Fibroblast of skin of scalp (primary cell): ENCODE measurements at regions not wholly inside any gene's neighbourhood (a gene's known extent, or its start where the extent isn't known, plus 50 kb on each side); places are given as distances from the start of the nearest gene placed in this dataset.
A peak's percentile ranks its signal among the peaks of the same experiment; 100 is the strongest.

ENCODE experiments used
- DNase-seq: peaks from one replicate; pipeline ENCODE4 v3.0.0-alpha.2; 2013

DNA sequence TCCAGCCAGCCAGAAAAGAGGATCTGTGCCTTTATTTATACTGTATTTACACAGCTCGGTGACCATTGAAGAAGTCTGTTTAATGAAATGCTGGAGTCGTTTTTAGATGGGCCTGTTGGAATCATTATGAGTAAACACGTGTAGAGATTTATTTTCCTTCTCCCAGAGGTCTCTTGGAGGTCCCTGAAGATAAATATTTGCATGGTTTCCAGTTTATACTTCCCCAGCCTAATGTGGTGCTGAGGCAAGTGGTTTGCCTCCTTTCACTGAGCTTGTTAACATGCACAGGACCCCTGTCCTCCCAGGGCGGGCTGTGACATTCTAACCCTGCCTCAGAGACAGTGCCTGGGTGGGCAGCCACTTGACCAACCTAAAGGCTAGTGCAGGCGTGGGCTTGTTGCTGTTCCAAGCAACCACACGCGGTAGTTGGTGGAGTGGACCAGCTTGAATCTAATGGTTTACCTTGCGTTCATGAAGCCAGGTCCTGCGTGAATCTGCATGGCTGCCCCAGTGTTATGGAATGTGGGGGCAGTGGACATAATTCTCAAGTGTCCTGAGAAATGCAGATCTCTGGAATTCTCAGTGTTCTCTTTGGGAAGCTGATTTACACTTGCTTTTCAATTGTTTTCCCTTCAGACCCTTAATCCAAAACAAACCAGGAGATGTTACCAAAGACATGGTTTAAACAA is 130.2 kb upstream of the DLX2 start:
- DNase-seq: no peak

DNA sequence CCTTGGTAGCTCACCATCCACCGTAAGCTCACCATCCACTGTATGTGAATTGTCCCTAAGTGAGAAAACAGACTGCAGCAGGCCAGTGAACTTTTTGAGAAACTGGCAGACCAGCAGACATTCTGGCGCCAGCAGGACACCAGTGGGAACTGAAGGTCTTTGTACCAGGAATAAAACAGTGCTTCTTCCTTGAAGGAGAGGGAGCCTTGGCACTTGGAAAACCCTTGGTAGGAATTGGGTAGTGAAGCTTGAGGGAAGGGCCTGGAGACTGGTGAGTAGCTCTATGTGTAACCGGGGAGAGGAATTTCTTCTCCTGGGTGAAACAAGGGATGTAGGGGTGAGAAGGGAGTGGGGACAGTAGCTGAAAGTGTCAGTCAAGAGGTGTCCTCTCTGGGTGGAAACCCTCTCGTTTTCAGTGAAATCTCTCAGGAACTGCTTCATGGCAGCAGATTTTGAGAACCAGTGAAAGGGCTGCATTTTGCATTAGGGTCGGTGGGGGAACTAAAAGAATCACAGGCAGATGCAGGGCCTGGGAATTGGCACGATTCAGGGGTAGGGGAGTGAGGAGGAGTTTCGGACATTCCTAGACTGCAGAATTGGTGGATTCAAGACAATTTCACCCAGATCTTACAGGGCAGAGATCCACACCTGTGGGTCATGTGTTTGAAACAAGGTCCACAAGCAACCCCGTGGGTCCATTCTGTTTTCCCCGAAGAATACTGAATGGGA is 131.5 kb upstream of the DLX2 start:
- no peak for DNase-seq

DNA sequence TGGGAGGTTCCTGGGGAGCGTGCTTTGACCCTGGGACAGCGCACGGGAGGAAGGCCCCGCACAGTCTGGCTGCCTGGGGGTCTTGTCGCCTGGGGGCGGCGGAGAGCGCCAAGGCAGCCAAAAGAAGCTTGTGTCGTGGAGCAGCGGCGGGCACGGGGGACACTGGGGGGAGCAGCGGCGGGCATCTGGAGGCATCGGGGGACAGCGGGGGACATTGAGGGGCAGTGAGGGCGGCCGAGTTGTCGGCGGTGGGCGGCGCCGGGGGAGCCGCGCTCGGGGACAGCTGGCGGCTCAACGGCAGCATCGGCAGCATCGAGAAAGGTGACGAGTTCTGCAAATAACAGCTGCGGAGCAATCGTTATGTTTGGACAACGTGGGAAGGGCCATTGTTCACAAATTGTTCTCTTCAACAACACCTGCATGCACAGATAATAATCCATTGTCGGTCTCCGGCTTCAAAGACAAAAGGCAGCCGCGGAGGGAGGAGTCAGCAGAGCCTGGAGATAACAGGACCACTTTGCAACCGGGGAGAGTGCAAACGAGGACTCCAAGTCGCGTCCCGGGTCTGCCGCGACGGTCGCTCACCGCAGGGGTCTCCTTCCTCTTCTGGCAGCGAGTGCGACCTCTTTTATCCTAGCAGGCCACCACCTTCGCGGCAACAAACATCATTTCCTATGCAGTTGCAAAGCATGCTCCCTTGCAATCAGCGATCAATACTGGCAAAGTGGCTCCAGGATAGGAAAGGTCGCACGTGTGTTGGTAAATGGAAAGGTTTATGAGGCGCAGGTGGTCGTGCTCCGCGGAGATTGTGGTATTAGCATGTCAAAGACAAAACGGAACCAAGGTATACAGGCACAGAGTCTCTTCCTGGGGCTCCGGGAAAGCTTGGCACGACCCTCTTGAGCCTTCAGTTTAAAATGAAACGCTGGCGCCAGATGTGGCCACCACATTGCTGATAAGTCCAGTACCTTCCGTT is 132.3 kb upstream of the DLX2 start:
- no peak for DNase-seq

DNA sequence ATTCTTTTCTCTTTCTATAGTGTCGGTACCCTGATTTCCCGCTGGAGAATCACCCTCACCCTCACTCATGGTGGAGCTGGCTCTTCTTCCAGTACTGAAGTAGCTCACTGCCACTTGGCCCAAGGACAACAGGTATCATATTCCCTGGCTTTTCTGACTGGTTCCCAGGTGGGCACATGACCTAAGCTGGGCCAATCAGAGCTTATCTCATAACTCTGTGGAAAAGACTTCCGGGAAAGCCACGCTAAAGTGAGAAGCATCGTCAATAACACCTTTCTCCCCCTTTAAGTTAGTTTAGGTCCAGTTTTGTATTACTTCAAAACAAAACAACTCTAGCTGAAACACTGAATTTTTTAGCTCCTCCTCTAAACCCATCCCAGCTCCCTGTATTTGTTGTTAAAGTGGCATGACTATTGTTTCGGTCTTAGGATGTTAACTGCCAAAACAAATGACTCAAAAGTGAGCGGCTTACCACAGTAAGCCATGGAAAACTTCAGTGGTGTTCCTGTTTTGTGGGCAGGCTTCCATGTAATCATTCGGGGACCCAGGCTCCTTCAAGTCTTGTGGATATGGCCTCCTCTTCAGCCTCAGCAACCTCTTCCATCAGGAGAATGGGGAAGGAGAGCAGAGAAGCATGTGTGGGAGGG is 137.4 kb upstream of the DLX2 start:
- DNase-seq: no peak

DNA sequence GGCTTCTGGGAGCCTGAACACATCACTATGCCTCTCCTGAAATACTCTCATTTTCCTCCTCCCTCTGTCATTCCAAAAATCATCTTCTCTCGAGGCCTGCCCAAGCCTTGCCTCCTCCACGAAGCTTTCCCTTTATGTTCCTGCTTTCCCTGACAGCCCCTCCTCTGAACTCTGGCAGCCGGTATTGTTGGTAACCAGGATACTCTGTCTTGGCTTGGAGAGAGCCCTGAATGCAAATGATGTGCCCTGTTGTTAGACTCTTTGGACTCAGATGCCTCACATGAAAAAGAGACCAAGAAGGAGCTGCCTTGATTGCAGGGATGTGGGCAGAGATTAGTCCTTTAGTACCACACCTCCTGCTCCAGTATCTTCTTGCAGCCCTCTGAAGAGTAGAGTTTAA is 138.5 kb upstream of the DLX2 start:
- DNase-seq: no peak

DNA sequence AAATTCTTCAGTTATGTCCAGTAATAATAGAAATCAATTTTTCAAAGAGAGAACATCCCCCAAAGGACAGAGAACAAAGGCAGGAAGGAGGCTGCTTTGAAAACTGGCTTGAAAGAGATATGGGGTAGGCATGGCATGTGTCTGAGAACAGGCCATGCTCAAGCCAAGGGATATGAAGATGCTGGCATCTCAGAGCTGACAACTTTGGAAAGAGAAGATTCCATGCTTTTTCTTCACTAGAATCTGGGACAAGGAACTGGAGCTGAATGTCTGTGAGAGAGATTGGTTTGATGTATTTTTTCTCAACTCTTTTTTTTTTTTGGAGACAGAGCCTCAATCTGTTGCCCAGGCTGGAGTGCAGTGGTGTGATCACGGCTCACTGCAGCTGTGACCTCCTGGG is 139.8 kb upstream of the DLX2 start:
- no peak for DNase-seq

DNA sequence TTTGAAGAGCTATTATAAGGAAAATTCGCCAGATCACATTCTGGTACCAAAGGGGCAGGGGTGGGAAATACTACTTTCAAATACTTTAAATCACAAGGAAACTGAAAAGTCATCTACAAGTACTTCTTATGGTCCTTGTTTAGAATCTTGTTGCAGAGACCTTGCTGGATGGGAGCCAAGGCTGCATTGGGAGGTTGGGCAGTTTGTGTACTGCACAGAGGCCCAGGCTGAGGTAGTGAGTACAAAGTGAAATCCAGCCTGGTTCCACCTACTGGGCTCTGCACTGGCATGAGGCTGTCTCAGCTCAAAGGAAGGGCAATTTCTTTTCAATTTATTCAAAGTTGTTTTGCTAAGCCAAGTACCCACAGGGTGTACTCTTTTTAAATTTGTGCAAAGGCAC is 140.3 kb upstream of the DLX2 start:
- no peak for DNase-seq

DNA sequence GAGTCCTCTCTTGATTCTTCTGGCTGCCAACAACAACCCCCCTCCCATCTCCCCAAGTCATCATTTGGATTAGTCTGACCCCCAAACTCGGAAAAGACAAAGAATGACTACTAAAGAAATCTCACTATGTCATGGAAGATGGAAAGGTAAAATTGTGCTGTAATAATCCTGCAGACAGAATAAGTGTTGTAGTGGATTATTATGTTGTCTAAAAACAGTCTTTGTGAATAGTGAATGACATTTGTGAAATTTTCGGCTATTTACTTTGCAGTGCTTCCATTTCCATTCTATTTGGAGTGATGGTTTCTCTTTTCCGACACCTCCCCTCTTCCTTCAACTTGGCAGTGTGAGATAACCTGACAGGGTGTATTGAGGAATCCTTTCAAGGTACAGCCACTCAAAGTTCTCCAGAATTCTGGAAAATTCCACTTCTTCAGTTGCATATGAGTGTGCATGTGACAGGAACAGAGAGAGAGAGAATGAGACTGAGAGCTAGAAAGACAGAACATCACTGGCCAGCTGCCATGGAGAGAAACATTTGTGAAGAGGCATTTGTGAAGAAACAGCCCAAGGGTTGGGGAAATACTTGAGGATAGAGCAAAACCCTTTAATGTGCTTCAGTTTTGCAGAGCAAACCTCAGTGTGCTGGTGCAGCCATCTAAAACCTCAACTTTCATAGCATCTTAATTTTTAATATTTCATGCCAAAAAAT is 141.9 kb upstream of the DLX2 start:
- peak; percentile 34 for DNase-seq

DNA sequence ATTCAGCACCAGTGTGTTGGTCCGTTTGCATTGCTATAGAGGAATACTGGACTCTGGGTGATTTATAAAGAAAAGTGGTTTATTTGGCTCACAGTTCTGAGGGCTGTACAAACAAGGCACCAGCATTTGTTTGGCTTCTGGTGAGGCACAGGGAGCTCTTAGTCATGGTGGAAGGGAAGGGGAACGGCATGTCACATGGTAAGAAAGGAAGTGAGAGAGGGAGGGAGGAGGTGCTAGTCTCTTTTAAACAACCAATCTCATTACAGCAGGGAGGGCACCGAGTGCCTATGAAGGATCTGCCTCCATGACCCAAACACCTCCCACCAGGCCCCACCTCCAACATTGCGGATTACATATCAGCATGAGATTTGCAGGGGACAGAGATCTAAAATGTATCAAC is 143.9 kb upstream of the DLX2 start:
- no peak for DNase-seq

DNA sequence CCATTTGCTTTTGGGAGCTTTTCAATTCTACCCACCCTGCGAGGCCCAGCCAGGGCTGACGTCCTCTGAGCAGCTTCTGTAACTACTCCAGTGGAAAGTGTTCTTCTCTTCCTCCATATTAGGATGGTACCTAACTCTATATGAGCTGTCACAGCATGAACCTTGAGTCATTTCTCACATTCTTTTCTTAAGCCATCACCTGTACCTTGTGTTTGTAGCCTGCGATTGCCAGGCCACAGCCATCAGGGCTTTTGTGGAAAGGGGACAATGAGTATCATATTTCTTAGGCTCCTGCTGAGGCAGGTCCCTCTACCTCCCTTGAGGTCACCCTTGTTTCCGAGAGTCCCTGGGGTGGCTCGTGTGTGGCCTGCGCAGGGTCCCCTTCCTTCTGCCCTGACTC is 144.5 kb upstream of the DLX2 start:
- DNase-seq: no peak

DNA sequence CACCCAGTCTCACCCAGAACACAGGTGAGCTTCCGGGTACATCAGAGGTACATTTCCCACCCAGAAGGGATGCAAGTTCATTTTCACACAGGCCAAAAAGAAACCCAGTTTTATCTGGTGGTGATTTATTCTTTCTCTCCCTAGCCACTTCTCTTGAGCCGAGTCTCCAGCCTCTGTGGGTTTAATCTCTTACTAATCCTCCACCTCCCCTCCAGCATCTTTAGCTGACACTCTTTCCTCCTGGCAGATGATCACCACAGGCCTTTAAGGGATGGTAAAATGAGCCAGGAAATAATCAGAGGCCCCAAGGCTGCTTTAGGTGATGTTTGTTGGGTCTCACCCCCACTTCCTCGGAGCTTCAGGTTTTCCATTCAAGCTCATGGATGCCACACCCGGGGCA is 145.7 kb upstream of the DLX2 start:
- DNase-seq: no peak

DNA sequence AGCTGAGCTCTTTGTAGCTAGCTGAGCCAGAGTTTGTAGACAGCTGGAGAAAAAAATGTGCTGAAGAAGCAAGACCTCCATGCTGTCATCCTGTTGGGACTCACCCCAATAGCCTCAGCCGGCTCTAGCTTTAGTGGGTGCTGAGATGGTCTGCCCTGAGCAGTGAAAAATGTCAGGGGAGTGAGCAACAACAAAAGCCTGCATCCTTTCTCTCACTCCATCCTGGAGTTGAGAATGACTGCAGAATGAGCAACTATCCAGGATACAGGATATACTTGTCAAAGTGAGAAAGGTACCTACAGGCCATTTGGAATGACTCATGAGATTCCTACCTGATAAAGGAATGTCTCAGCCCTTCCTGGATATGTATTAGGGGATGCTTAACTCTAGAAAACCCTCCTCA is 146.1 kb upstream of the DLX2 start:
- no peak for DNase-seq

DNA sequence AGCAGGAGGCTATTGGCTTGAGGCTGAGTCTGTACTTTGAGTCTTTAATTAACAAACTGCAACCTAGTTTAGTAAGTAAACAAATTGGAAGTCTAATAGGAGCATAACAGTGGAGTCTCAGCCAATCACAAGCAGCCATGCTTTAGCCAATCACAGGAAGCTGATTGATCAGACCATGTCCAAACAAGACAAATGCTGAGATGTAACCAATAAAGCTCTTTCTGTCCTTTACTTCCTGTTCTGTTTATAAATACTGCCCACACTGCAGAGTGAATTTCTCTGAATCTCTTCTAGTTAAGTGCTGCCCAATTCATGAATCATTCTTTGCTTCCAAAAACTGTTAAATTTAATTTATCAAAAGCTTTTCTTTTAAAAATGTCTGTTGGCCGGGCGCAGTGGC is 146.6 kb upstream of the DLX2 start:
- no peak for DNase-seq

DNA sequence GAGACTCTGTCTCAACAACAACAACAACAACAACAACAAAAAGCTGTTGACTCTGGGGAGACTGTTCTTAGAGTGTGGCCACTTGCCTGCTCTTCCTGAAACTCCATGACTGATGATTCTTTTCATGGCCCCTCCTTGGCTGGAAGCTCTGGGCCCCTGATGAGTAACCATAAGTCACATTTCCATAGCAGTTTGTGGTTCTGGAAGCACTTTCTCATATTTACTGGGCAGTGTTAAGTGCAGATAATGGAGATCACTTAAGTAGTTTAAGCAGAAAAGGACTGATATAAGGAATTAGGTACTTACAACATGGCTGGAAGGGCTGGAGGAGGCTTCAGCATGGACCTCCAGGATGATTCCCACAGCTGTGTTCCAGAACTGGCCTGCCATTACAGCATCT is 147.3 kb upstream of the DLX2 start:
- peak; percentile 72 for DNase-seq

DNA sequence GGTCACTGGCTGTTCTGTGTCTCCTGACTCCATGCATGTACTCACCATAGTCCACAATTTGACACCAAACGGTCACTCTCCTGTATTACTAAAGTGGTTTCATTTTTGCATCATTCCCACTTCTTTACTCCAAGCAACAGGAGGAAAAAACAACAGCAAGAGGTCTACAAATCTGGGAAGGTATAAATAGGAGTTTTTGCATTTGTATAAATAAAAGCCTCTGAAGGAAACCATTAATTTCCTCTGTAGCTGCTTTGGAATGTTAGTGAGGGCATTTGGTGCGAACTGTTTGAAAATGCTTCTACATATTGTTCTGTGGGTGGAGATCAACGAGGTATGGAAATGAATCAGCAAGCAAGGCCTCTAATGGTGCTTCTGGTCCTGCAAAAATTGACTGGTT is 148.5 kb upstream of the DLX2 start:
- peak; percentile 63 for DNase-seq

DNA sequence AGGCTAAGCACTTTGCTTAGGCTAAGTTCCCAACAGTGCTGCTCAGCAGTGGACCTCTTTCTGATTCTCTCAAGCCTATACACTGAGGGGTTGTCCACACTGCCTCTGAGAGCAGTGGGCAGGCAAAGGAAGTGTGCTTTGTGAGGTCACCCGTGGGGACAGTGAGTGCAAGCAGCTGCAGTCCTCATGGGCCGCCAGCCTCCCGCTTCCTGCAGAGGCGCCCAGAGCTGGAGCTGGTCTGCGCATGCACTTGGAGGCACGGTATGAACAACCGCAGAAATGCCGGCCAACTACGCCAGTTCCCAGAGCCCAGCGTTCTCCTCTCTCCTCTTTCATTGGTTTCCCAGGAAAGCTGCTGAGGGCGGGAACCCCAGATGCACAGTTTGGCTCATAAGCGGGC is 149.5 kb upstream of the DLX2 start:
- DNase-seq: no peak

DNA sequence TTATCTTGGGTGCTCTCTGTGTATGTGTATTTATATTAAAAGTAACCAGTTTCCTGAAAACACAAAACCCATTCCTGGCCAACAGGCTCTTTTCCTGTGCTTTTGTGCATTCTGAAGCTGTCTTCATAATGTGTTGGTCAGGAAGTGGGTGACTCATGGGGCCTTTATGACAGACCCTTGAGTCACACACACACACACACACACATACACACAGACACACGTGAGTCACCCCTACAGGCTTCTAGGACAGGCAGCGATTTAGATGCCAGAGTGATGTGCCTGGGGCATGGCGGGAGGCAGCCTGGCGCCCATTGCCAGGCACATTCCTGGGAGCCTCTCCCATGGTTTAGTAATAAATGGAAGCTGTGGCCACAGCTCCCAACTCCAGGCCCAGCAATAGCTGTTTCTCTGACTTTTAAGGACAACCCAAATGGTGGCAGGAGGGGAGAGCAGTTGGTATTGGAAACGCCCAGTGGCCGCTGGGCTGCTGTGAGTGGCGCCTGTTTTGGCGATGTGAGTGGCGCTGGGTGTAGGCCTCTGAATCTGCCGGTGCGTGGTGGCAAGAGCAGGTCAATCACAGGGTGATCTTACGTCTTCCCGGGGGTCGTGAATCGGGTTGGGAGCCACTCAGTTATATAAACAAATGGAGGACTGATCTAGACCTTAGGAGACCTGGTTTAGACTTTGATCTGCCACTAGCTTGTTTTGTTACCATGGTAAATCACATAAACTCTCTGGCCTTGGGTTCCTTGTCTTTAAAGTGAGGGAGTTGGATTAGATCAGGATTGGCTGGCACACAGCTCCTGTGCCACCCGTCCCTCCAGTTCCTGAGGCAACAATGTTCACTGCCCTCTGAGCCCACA is 150.7 kb upstream of the DLX2 start:
- DNase-seq: peak; percentile 100

DNA sequence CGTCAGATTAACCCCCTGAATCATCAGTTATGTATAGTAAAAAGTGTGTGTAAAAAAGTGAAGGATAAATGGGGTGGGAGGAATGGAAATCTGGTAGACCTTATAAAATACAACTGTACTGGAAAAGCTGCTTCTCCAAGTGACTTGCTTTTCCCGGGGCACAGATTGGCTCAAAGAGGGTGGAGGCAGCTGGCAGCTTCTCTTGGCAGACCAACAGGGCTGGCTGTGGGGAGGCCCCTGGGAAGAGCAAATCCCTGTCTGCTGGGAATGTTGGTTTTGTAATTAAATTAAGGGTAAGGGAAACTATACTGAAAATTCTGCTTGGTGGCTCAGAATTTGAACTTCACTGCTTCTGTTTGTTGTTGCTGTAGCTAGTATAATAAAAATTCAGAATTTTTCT is 154.2 kb upstream of the DLX2 start:
- DNase-seq: peak; percentile 58

DNA sequence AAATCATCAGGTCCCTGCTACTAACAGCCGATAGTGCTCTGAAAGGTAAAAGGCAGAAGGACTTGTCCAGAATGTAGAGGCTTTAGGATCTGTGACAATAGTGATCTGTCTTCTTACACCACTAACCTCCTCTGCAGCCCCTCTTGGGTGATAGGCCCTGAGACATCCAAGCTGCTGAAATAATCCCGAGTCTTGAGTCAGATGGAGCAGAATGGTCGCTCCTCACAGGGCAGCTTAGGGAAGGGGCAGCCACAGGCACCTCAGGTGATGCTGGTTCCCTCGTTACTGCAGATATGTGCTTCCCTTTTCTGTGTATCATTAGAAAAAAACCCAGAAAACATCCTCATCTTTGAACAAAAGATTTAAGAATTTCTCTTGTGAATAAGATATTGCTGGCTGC is 157.1 kb upstream of the DLX2 start:
- no peak for DNase-seq

DNA sequence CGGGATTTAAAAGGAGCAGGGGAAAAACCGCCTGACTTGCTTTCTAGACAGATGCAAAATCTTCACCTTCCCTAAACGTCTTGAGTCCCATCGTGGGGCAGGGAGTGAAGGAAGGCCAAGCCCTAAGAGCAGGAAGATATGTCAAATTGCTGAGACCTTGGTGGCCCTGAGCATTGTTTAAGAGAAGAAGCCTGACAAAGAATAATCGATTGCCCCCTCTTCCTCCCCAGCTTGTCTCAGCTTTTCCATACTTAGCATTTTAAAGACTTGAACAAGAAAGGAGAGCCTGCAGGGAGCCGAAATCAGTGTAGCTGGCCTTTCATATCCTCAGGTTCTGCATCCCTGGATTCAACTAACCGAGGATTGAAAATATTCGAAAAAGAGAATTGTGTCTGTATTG is 157.6 kb upstream of the DLX2 start:
- no peak for DNase-seq

DNA sequence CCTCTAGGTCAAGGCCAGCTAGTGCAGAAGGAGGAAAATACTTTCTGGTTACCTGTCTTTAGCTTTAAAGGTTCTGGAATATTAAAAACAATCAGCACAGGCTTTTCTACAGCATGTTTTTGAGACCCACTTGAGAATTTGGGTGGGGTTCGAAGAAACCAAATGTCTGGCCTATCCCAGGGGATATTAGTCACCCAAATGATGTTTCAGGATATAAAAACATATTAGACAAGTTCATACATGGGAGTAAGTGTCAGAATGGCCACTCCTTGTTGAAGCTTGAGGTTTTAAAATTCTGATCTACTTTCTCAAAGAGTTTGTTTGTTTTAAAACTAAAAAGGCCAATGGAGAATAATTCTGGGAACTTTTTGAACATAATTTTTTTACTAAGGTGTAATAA is 158.6 kb upstream of the DLX2 start:
- peak; percentile 77 for DNase-seq
